GM23338 (cell line): ENCODE measurements at regions not wholly inside any gene's neighbourhood (a gene's known extent, or its start where the extent isn't known, plus 50 kb on each side); places are given as distances from the start of the nearest gene placed in this dataset.

Experiments
- ATAC-seq: fragments of 200-7000 bp; cut with Tn5 transposase; 3 replicates; pipeline ENCODE4 v1.9.1; 2020
- DNase-seq: peaks from one replicate; pipeline ENCODE4 v3.0.0-alpha.2; 2015; ENCODE audit warnings: low spot score
- H2AFZ ChIP-seq: fragments of 200-600 bp; sonication (generic); 2 replicates; pipeline ENCODE4 v1.8.0; 2016; ENCODE audit warnings: antibody characterized with exemption, mild to moderate bottlenecking, moderate library complexity
- H3F3A ChIP-seq: fragments of 200-600 bp; sonication (generic); replicated peaks from 2 replicates; pipeline ENCODE4 v1.8.0; 2017; ENCODE audit warnings: antibody characterized with exemption, mixed run types, low read depth
- H3K27ac ChIP-seq: fragments of 200-600 bp; sonication (generic); 2 replicates; pipeline ENCODE4 v1.6.1; 2016; ENCODE audit warnings: low read depth
- H3K27me3 ChIP-seq: fragments of 200-600 bp; sonication (generic); 2 replicates; pipeline ENCODE4 v1.8.0; 2016; ENCODE audit warnings: mild to moderate bottlenecking, mixed run types, moderate library complexity; ENCODE audit not compliant: insufficient read depth
- H3K36me3 ChIP-seq: fragments of 200-600 bp; sonication (generic); 2 replicates; pipeline ENCODE4 v1.8.0; 2016; ENCODE audit warnings: mild to moderate bottlenecking; ENCODE audit not compliant: insufficient read depth
- H3K4me1 ChIP-seq: fragments of 200-600 bp; sonication (generic); 2 replicates; pipeline ENCODE4 v1.8.0; 2016; ENCODE audit warnings: mild to moderate bottlenecking, moderate library complexity; ENCODE audit not compliant: insufficient read depth
- H3K4me2 ChIP-seq: fragments of 200-600 bp; sonication (generic); 2 replicates; pipeline ENCODE4 v1.7.1; 2017; ENCODE audit warnings: mixed run types
- H3K4me3 ChIP-seq: fragments of 200-600 bp; sonication (generic); 2 replicates; pipeline ENCODE4 v1.6.1; 2016; ENCODE audit warnings: mixed run types
- H3K79me2 ChIP-seq: fragments of 200-600 bp; sonication (generic); replicated peaks from 2 replicates; pipeline ENCODE4 v1.8.0; 2017; ENCODE audit warnings: mild to moderate bottlenecking; ENCODE audit not compliant: insufficient read depth
- H3K9me2 ChIP-seq: fragments of 200-600 bp; sonication (generic); 2 replicates; pipeline ENCODE4 v1.8.0; 2017; ENCODE audit not compliant: insufficient read depth
- H4K20me1 ChIP-seq: fragments of 200-600 bp; sonication (generic); replicated peaks from 2 replicates; pipeline ENCODE4 v1.8.0; 2017; ENCODE audit warnings: mild to moderate bottlenecking; ENCODE audit not compliant: insufficient read depth
- H3K27ac Mint-ChIP-seq: 2 replicates; pipeline ENCODE4 v1.8.0; 2020; ENCODE audit warnings: inconsistent platforms, mild to moderate bottlenecking, moderate library complexity, mixed read lengths
- H3K27me3 Mint-ChIP-seq: 3 replicates; pipeline ENCODE4 v1.8.0; 2022; ENCODE audit warnings: low read depth, mild to moderate bottlenecking, moderate library complexity, mixed read lengths, inconsistent platforms; ENCODE audit not compliant: insufficient read depth, poor library complexity
- H3K36me3 Mint-ChIP-seq: 3 replicates; pipeline ENCODE4 v1.8.0; 2021; ENCODE audit warnings: low read depth, mild to moderate bottlenecking, inconsistent platforms, moderate library complexity, mixed read lengths
- H3K4me1 Mint-ChIP-seq: 3 replicates; pipeline ENCODE4 v1.8.0; 2020; ENCODE audit warnings: mild to moderate bottlenecking, inconsistent platforms, mixed read lengths
- H3K4me3 Mint-ChIP-seq: 3 replicates; pipeline ENCODE4 v1.8.0; 2021; ENCODE audit warnings: moderate library complexity, mild to moderate bottlenecking, inconsistent platforms, mixed read lengths
- H3K9me3 Mint-ChIP-seq: 3 replicates; pipeline ENCODE4 v1.8.0; 2020; ENCODE audit warnings: moderate library complexity, mild to moderate bottlenecking, inconsistent platforms, mixed read lengths
- CREB1 ChIP-seq: fragments of 250-450 bp; sonication (Bioruptor Pico); IDR thresholded peaks from 2 replicates; pipeline ENCODE4 v1.5.0; 2020; ENCODE audit warnings: low read depth, mild to moderate bottlenecking, moderate library complexity
- EZH2 ChIP-seq: fragments of 200-600 bp; sonication (generic); IDR thresholded peaks from one replicate; pipeline ENCODE4 v1.8.0; 2017; ENCODE audit warnings: antibody characterized with exemption, mild to moderate bottlenecking, low read depth; ENCODE audit not compliant: unreplicated experiment
- EZH2phosphoT487 ChIP-seq: fragments of 200-600 bp; sonication (generic); IDR thresholded peaks from one replicate; pipeline ENCODE4 v1.8.1; 2018; ENCODE audit warnings: antibody characterized with exemption; ENCODE audit not compliant: unreplicated experiment
- JUNB ChIP-seq: IDR thresholded peaks from one replicate; pipeline ENCODE4 v1.6.1; 2016; ENCODE audit warnings: antibody characterized with exemption; ENCODE audit not compliant: unreplicated experiment
- NANOG ChIP-seq: IDR thresholded peaks from 2 replicates; pipeline ENCODE4 v1.6.1; 2016; ENCODE audit warnings: antibody characterized with exemption, borderline replicate concordance
- POLR2AphosphoS5 ChIP-seq: IDR thresholded peaks from 2 replicates; pipeline ENCODE4 v1.6.1; 2016; ENCODE audit warnings: antibody characterized with exemption, low read depth
- STAT1 ChIP-seq: IDR thresholded peaks from one replicate; pipeline ENCODE4 v1.6.1; 2016; ENCODE audit warnings: antibody characterized with exemption; ENCODE audit not compliant: unreplicated experiment
- ZNF114 ChIP-seq: fragments of 250-450 bp; sonication (Bioruptor Pico); IDR thresholded peaks from 2 replicates; pipeline ENCODE4 v1.5.0; 2020; ENCODE audit warnings: mild to moderate bottlenecking, moderate library complexity
- ZNF331 ChIP-seq: fragments of 250-450 bp; sonication (Bioruptor Pico); IDR thresholded peaks from 2 replicates; pipeline ENCODE4 v1.5.0; 2020; ENCODE audit warnings: low read depth, mild to moderate bottlenecking, moderate library complexity
- TF ChIP-seq, protein P1 (sequence below): IDR thresholded peaks from 2 replicates; pipeline ENCODE4 v1.6.1; 2016; ENCODE audit warnings: antibody characterized with exemption
- TF ChIP-seq, protein P2 (sequence below): IDR thresholded peaks from one replicate; pipeline ENCODE4 v1.6.1; 2018; ENCODE audit warnings: antibody characterized with exemption; ENCODE audit not compliant: unreplicated experiment
- TF ChIP-seq, protein P3 (sequence below): fragments of 250-450 bp; sonication (Bioruptor Pico); IDR thresholded peaks from 2 replicates; pipeline ENCODE4 v1.5.0; 2020; ENCODE audit warnings: mild to moderate bottlenecking, moderate library complexity
- TF ChIP-seq, protein P4 (sequence below), 2 experiments: fragments of 200-600 bp in 1 of 2; sonication (generic) in 1 of 2; conservative IDR thresholded peaks; 2 replicates each; pipeline versions ENCODE4 v1.5.1 to v1.6.1; 2016 to 2017; ENCODE audit warnings: antibody characterized with exemption in 2 of 2, low read depth in 2 of 2, mild to moderate bottlenecking in 2 of 2, moderate library complexity in 1 of 2

DNA sequence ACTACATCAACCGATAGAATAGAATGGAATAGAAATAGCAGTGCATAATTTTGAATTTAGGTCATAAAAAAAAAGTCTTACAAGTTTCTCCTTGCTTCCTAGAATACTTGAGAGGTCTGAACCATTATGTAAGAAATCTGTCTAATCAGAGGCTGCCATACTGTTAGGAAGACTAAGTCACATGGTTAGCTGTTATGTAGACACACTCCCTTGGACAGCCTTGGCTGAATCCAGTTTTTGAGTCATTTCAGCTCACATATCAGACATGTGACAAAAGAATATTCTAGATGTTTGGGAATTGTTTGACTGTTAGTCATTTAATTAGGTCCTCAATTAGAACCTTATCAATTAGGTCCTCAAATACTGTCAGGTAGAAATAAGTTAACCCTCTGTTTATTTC is 1601.4 kb downstream of the GRIK2 start:
- Mint-ChIP-seq H3K27me3 (no peaks in the 10 kb centered on the region), H3K9me3 (no peaks in the 10 kb centered on the region), H3K4me1 (no peaks in the 10 kb centered on the region), H3K36me3 (no peaks in the 10 kb centered on the region), H3K4me3 (no peak overlapping the region), H3K27ac (no peak overlapping the region)
- H3F3A ChIP-seq = no peaks in the 10 kb centered on the region
- H4K20me1 ChIP-seq = no peaks in the 10 kb centered on the region
- no peaks in the 10 kb centered on the region for H3K36me3 ChIP-seq
- no peak for ATAC-seq
- H2AFZ ChIP-seq = no peak overlapping the region; the same call in 1 of the 2 replicates
- H3K9me2 ChIP-seq = no peaks in the 10 kb centered on the region
- H3K27me3 ChIP-seq = no peaks in the 10 kb centered on the region
- no peaks in the 10 kb centered on the region for H3K4me1 ChIP-seq
- DNase-seq = no peak
- H3K79me2 ChIP-seq = no peaks in the 10 kb centered on the region
- no peak overlapping the region for H3K27ac ChIP-seq
- H3K4me2 ChIP-seq = no peak overlapping the region
- TF ChIP-seq NANOG (no peak), STAT1 (no peak), POLR2AphosphoS5 (no peak), CREB1 (CRISPR knock-in tag) (no peak), ZNF114 (CRISPR knock-in tag) (no peak), EZH2 (no peak), ZNF331 (no peak), EZH2phosphoT487 (no peak), JUNB (no peak)
- TF ChIP-seq, protein P1, sequence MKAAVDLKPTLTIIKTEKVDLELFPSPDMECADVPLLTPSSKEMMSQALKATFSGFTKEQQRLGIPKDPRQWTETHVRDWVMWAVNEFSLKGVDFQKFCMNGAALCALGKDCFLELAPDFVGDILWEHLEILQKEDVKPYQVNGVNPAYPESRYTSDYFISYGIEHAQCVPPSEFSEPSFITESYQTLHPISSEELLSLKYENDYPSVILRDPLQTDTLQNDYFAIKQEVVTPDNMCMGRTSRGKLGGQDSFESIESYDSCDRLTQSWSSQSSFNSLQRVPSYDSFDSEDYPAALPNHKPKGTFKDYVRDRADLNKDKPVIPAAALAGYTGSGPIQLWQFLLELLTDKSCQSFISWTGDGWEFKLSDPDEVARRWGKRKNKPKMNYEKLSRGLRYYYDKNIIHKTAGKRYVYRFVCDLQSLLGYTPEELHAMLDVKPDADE = no peak
- TF ChIP-seq, protein P2, sequence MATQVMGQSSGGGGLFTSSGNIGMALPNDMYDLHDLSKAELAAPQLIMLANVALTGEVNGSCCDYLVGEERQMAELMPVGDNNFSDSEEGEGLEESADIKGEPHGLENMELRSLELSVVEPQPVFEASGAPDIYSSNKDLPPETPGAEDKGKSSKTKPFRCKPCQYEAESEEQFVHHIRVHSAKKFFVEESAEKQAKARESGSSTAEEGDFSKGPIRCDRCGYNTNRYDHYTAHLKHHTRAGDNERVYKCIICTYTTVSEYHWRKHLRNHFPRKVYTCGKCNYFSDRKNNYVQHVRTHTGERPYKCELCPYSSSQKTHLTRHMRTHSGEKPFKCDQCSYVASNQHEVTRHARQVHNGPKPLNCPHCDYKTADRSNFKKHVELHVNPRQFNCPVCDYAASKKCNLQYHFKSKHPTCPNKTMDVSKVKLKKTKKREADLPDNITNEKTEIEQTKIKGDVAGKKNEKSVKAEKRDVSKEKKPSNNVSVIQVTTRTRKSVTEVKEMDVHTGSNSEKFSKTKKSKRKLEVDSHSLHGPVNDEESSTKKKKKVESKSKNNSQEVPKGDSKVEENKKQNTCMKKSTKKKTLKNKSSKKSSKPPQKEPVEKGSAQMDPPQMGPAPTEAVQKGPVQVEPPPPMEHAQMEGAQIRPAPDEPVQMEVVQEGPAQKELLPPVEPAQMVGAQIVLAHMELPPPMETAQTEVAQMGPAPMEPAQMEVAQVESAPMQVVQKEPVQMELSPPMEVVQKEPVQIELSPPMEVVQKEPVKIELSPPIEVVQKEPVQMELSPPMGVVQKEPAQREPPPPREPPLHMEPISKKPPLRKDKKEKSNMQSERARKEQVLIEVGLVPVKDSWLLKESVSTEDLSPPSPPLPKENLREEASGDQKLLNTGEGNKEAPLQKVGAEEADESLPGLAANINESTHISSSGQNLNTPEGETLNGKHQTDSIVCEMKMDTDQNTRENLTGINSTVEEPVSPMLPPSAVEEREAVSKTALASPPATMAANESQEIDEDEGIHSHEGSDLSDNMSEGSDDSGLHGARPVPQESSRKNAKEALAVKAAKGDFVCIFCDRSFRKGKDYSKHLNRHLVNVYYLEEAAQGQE = no peak
- TF ChIP-seq, protein P3, sequence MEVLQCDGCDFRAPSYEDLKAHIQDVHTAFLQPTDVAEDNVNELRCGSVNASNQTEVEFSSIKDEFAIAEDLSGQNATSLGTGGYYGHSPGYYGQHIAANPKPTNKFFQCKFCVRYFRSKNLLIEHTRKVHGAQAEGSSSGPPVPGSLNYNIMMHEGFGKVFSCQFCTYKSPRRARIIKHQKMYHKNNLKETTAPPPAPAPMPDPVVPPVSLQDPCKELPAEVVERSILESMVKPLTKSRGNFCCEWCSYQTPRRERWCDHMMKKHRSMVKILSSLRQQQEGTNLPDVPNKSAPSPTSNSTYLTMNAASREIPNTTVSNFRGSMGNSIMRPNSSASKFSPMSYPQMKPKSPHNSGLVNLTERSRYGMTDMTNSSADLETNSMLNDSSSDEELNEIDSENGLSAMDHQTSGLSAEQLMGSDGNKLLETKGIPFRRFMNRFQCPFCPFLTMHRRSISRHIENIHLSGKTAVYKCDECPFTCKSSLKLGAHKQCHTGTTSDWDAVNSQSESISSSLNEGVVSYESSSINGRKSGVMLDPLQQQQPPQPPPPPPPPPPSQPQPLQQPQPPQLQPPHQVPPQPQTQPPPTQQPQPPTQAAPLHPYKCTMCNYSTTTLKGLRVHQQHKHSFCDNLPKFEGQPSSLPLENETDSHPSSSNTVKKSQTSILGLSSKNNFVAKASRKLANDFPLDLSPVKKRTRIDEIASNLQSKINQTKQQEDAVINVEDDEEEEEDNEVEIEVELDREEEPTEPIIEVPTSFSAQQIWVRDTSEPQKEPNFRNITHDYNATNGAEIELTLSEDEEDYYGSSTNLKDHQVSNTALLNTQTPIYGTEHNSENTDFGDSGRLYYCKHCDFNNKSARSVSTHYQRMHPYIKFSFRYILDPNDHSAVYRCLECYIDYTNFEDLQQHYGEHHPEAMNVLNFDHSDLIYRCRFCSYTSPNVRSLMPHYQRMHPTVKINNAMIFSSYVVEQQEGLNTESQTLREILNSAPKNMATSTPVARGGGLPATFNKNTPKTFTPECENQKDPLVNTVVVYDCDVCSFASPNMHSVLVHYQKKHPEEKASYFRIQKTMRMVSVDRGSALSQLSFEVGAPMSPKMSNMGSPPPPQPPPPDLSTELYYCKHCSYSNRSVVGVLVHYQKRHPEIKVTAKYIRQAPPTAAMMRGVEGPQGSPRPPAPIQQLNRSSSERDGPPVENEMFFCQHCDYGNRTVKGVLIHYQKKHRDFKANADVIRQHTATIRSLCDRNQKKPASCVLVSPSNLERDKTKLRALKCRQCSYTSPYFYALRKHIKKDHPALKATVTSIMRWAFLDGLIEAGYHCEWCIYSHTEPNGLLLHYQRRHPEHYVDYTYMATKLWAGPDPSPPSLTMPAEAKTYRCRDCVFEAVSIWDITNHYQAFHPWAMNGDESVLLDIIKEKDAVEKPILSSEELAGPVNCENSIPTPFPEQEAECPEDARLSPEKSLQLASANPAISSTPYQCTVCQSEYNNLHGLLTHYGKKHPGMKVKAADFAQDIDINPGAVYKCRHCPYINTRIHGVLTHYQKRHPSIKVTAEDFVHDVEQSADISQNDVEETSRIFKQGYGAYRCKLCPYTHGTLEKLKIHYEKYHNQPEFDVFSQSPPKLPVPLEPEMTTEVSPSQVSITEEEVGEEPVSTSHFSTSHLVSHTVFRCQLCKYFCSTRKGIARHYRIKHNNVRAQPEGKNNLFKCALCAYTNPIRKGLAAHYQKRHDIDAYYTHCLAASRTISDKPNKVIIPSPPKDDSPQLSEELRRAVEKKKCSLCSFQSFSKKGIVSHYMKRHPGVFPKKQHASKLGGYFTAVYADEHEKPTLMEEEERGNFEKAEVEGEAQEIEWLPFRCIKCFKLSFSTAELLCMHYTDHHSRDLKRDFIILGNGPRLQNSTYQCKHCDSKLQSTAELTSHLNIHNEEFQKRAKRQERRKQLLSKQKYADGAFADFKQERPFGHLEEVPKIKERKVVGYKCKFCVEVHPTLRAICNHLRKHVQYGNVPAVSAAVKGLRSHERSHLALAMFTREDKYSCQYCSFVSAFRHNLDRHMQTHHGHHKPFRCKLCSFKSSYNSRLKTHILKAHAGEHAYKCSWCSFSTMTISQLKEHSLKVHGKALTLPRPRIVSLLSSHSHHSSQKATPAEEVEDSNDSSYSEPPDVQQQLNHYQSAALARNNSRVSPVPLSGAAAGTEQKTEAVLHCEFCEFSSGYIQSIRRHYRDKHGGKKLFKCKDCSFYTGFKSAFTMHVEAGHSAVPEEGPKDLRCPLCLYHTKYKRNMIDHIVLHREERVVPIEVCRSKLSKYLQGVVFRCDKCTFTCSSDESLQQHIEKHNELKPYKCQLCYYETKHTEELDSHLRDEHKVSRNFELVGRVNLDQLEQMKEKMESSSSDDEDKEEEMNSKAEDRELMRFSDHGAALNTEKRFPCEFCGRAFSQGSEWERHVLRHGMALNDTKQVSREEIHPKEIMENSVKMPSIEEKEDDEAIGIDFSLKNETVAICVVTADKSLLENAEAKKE = no peak
- TF ChIP-seq, protein P4, sequence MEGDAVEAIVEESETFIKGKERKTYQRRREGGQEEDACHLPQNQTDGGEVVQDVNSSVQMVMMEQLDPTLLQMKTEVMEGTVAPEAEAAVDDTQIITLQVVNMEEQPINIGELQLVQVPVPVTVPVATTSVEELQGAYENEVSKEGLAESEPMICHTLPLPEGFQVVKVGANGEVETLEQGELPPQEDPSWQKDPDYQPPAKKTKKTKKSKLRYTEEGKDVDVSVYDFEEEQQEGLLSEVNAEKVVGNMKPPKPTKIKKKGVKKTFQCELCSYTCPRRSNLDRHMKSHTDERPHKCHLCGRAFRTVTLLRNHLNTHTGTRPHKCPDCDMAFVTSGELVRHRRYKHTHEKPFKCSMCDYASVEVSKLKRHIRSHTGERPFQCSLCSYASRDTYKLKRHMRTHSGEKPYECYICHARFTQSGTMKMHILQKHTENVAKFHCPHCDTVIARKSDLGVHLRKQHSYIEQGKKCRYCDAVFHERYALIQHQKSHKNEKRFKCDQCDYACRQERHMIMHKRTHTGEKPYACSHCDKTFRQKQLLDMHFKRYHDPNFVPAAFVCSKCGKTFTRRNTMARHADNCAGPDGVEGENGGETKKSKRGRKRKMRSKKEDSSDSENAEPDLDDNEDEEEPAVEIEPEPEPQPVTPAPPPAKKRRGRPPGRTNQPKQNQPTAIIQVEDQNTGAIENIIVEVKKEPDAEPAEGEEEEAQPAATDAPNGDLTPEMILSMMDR (conservative IDR thresholded peaks at IDR 0.05; ENCODE audit: low read depth in 2 of 2) = no peak
- no peak overlapping the region for H3K4me3 ChIP-seq
